Ammon's horn (tissue), 1 donor: ENCODE measurements at regions not wholly inside any gene's neighbourhood (a gene's known extent, or its start where the extent isn't known, plus 50 kb on each side); places are given as distances from the start of the nearest gene placed in this dataset.

Experiments used
- DNase-seq: peaks from one replicate; pipeline ENCODE4 v3.0.0-alpha.2; 2016; ENCODE audit warnings: low spot score

- no peak for DNase-seq
Observed at GRCh38 chr10:132115732-132116131, 50.0 kb downstream of the JAKMIP3 start.

- no peak for DNase-seq
Observed at GRCh38 chr10:132117146-132117545, 51.4 kb downstream of the JAKMIP3 start.

DNA sequence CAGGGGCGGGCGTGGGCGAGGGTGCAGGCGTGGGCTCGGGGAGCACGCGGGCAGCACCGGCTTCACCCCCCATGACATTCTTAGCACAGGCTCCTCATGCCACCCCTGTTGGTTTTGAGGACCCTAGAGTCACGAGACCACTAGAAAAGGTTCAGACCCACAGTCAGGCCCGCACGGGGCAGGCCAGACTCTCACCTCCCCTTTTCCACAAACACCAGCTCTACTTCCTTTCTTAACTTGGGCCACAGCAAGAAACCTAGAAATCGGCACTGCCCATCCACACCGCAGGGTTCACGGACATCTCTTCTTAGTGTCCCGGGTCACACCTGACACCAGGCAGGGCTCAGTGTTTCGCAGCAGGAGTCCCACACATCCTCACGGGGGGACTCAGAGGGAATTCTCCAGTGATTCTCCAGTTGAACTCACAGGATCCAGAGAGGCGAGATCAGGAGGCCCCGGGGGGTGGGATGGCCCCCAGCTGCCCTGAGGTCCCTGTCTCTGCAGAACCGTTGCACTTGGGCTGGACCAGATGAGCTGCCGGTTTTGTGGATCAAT is 52.0 kb downstream of the JAKMIP3 start:
- no peak for DNase-seq

GRCh38 chr10:132118366-132118765 is 52.6 kb downstream of the JAKMIP3 start:
- no peak for DNase-seq

DNA sequence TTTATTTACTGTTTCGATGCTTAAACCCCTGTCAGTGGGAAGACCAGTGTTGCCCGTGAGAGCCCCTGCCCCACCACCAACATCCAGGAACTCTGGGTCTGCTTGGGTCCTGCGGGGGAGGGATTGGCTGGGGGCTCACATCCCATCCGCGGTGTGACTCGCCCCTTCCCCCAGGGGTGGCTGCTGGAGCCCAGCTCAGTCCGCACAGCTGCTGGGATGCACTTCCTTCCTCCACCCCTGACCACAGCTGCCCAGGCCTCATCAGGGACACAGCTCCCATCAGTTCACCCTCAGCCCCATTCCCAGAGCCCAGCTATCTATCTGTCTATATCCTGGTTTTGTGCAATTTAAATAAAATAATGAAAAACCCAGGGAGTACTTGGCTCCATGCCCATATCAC is 54.5 kb downstream of the JAKMIP3 start:
- no peak for DNase-seq

DNA sequence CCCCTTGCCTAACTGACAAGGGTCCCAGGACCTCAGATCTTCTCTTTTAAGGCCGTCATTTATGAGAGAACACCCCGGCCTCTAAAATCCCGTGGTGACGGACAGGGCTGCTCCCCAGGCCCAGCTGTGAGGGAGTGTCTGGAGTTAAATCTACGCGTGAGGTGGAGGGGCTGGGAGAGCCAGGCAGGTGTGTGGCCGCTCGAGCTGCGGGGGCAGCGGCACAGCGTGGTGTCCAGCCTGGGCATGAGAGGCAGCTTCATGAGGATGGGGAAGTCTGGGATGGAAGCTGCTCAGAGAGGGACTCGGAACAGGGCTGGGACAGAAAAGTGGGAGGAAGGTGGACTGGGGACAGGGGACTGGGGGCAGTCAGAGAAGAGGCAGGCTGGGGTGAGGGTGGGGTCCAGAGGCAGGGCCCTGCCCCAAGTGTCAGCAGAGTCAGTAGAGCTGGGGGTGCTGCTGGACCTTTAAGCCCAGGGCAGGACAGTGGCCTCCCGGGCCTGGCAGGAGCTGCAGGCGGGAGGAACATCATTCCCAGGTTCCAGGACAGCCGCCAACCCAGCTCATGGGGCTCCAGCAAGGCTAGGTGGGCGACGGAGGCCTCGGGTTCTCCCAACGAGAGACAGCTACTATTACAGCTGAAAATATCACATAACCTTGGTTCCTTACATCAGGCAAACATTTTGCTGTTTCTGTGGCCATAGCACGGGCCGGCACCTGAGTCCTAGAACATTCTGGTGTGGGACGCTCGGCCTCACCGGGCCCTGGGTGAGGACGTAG is 55.2 kb downstream of the JAKMIP3 start:
- no peak for DNase-seq

DNA sequence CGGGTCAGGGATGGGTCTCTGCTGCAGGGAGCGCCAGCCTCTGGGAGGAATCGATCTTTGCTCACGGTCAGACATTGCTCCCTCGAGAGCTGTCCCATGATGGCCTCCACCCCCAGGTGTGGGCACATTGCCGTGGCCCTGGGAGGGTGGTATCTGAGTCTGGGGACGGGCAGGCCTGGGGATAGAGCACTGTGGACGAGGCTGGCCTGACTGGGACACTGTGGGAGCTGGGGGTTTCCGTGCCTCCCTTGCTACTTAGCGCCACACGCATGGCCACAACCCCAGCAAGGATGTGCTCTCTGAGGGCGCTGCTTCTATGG is 55.7 kb downstream of the JAKMIP3 start:
- DNase-seq = no peak

DNA sequence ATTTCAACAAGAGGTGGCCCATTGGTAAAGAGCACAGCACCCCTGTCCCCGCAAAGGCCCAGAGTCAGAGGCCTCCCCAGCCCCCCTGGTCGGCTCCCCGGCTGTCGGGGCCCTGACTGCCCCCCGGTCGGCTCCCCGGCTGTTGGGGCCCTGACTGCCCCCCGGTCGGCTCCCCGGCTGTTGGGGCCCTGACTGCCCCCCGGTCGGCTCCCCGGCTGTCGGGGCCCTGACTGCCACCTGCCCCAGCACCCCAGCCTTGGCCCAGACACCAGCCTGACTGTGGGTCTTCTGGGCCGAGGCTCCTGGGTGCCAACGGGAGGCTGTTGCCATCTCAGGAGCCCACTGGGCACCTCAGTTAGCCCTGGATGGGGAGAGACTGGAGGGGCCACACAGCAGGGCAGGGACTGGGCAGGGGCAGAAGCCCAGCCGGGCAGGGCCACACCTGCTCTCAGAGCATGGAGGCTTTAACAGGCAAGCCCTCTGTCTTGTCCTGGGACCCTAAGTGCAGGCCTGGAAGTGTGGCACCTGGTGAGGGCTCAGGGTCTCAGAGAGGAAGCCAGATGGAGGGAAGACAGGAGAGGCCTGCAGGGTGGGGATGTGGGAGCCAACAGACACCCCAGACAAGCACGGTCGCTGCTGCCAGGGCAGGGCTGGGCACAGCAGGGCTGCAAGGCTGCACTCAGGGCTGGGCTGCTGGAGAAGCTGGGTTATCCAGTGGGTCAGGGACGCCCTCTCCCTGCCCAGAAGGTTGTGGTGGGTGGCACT is 56.5 kb downstream of the JAKMIP3 start:
- no peak for DNase-seq

DNA sequence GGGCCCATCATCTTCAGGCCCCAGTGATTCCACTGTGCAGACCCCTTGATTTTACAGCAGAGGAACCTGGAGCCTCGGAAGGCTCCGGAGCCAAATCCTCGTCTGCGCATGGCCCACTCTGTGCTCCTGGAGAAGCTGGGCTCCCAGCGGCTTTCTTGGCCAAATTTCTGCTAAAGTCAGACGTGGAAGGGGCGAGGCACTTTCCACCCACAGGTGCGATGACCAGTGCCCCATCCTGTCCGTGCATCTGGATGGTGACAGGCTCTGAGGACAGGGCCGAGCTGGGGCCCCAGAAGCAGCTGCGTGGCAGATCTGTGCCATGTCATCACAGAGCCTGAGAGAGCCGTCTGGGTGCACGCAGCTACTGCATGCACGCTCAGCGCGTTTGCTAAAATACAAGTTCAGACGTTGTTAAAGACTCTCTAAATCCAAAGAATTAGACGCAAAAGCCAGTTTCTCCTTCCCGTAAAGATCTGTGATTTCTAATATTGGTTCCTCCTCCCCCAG is 57.2 kb downstream of the JAKMIP3 start:
- no peak for DNase-seq

- DNase-seq = no peak
Observed at GRCh38 chr10:132123606-132124005, 57.9 kb downstream of the JAKMIP3 start.

DNA sequence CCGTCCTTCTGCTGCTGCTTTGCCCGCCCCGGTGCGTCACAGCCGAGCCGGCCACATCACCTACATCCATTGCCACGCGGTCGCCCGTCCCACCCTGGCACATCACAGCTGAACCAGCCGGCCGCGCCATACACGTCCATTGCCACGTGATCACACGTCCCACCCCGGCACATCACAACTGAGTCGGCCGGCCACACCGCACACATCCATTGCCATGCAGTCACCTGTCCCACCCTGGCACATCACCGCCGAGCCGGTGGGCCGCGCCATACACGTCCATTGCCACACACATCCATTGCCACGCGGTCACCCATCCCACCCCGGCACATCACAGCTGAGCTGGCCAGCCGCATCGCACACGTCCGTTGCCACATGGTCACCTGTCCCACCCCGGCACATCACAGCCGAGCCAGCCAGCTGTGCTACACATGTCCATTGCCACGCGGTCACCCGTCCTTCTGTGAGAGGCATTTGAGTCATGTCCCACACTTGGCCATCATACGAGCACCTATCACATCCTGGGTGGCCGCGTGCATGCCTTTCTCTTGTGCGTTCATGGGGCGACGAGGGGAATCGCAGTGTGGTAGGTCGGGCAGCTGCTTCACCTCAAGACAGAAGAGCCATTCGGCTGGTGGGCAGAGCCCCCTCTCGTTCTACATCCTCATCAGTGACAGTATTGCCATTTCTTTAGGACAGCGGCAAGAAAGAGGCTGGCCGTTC is 58.6 kb downstream of the JAKMIP3 start:
- no peak for DNase-seq

GRCh38 chr10:132129431-132129830 is 57.3 kb upstream of the DPYSL4 start:
- no peak for DNase-seq

- DNase-seq = no peak
Observed at GRCh38 chr10:132130286-132131265, 56.2 kb upstream of the DPYSL4 start.

- DNase-seq = no peak
Observed at GRCh38 chr10:132131581-132132420, 54.9 kb upstream of the DPYSL4 start.

- peak; percentile 69 for DNase-seq
Observed at GRCh38 chr10:132132421-132132841, 54.3 kb upstream of the DPYSL4 start.

GRCh38 chr10:132133005-132133404 is 53.7 kb upstream of the DPYSL4 start:
- peak; percentile 66 for DNase-seq

- DNase-seq = no peak
Observed at GRCh38 chr10:132133449-132134240, 53.1 kb upstream of the DPYSL4 start.

DNA sequence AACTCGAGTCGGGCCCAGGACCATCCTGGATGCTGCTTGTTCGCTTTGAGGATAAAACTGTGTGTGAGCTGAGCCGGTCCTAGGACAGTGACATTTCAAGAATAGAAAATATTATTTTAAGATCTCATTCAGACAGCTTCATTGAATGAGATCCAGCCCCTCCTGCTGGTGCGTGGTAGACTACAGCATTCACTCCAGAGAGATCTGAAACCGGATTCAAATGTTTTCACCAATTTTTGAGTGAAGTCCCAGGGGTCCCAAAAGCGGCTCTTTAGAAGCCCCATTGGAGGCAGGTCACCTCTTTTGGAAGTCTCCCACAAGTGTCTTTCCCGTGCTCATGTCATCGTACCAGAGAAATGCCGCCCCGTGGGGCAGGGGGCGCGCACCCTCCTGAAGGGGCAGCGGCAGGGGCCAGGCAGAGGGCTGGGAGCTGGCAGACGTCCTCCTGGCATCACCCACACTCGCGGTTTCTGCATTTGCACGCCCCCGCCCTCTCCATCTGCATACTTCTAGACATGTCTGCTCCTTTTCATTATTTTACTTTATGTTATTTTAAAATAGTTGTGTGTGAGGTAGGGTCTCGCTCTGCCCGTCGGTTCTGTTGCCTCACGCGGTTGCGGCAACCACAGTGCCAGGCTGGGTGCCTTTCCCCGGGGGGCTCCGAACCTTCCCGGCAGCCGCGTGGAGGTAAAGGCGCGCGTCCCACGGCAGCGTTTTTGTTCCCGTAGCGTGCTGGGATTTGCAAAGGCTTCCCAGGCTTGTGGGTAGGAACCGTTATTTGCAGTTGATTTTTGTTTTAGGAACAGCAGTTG is 52.3 kb upstream of the DPYSL4 start:
- no peak for DNase-seq
